ENCODE measurements at regions not wholly inside any gene's neighbourhood (a gene's known extent, or its start where the extent isn't known, plus 50 kb on each side); places are given as distances from the start of the nearest gene placed in this dataset.

DNA sequence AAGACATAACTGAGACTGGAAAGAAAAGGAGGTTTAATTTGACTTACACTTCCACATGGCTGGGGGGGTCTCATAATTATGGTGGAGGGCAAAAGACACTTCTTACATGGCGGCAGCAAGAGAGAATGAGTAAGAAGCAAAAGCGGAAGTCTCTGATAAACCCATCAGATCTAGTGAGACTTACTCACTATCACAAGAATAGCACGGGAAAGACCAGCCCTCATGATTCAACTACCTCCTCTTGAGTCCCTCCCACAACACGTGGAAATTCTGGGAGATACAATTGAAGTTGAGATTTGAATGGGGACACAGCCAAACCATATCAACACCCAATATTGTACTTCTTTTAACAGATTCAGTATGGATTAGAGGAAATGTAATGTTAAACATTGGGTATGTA lies 646.6 kb downstream of the ANKRD50 start:
- TF ChIP-seq EZH2 (IDR thresholded peaks at IDR 0.05; ENCODE audit: insufficient read depth, low read length): no peak
- TF ChIP-seq, protein P1, sequence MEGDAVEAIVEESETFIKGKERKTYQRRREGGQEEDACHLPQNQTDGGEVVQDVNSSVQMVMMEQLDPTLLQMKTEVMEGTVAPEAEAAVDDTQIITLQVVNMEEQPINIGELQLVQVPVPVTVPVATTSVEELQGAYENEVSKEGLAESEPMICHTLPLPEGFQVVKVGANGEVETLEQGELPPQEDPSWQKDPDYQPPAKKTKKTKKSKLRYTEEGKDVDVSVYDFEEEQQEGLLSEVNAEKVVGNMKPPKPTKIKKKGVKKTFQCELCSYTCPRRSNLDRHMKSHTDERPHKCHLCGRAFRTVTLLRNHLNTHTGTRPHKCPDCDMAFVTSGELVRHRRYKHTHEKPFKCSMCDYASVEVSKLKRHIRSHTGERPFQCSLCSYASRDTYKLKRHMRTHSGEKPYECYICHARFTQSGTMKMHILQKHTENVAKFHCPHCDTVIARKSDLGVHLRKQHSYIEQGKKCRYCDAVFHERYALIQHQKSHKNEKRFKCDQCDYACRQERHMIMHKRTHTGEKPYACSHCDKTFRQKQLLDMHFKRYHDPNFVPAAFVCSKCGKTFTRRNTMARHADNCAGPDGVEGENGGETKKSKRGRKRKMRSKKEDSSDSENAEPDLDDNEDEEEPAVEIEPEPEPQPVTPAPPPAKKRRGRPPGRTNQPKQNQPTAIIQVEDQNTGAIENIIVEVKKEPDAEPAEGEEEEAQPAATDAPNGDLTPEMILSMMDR (IDR thresholded peaks at IDR 0.05; ENCODE audit: insufficient read depth, low read depth, low read length): no peak
